ENCODE measurements at regions not wholly inside any gene's neighbourhood (a gene's known extent, or its start where the extent isn't known, plus 50 kb on each side); places are given as distances from the start of the nearest gene placed in this dataset.

- Histone ChIP-seq H2AFZ (ENCODE audit: low read depth, low read length, poor library complexity, severe bottlenecking) (no peak overlapping the region), H3K4me1 (ENCODE audit: control insufficient read depth in 1 of 2, insufficient read depth in 2 of 2, low read length in 2 of 2) (no peaks in the 10 kb centered on the region), H3K9ac (ENCODE audit: low read length) (no peak overlapping the region), H3K27ac (ENCODE audit: low read depth, low read length) (no peak overlapping the region), H3K36me3 (ENCODE audit: control insufficient read depth in 1 of 2, insufficient read depth in 2 of 2, low read length in 2 of 2) (no peaks in the 10 kb centered on the region), H3K9me2 (ENCODE audit: insufficient read depth) (no peaks in the 10 kb centered on the region), H3K9me3 (ENCODE audit: control insufficient read depth in 1 of 2, insufficient read depth in 1 of 2, low read depth in 1 of 2, low read length in 2 of 2) (no peaks in the 10 kb centered on the region), H3K79me2 (ENCODE audit: insufficient read depth, low read length) (no peaks in the 10 kb centered on the region), H3K4me3 (replicated peaks in 1 of 2; ENCODE audit: low read depth in 1 of 2, low read length in 2 of 2) (no peak overlapping the region), H4K20me1 (ENCODE audit: insufficient read depth) (no peaks in the 10 kb centered on the region), H3K27me3 (ENCODE audit: insufficient read depth, low read length) (no peaks in the 10 kb centered on the region), H3K4me2 (ENCODE audit: low read length) (no peak overlapping the region)
- no peak for DNase-seq (ENCODE audit: low read depth, low spot score)
- CTCF ChIA-PET = interaction anchor here (1.4 kb wide), 1 partner anchor 114 kb away, joined by 3 read pairs; no protein-coding TSS in a partner anchor
- peak; percentile 47; the same call in 1 of the 2 replicates for ATAC-seq
- TF ChIP-seq EZH2 (IDR thresholded peaks at IDR 0.05) (no peak), CBX3 (IDR thresholded peaks at IDR 0.05; ENCODE audit: low read depth) (no peak), RAD21 (IDR thresholded peaks at IDR 0.05; ENCODE audit: low read depth) (peak; percentile 49), CTCF (IDR thresholded peaks at IDR 0.05 in 2 of 3, conservative IDR thresholded peaks at IDR 0.05 in 1 of 3; ENCODE audit: borderline replicate concordance in 1 of 3, insufficient read depth in 1 of 3, low read depth in 2 of 3, low read length in 2 of 3) (peak; percentile 35 to 57 (median 41); a peak in 4 of 6 replicates), ZBTB33 (IDR thresholded peaks at IDR 0.05; ENCODE audit: extremely low read depth, insufficient replicate concordance, low read length) (no peak), POLR2AphosphoS5 (IDR thresholded peaks at IDR 0.05; ENCODE audit: low read depth, low read length) (no peak)
- intact Hi-C loops (cut with micrococcal nuclease) = loop anchor here (1.0 kb wide), 1 partner anchor 114 kb away; no protein-coding TSS in a partner anchor
- RAD21 ChIA-PET (ENCODE audit: low non-redundant PET in 1 of 2, low total read pairs in 2 of 2, uncharacterized antibody in 2 of 2, unreplicated experiment in 2 of 2) = no interaction called here
- POLR2A ChIA-PET = no interaction called here
- no TSS peak for BruUV-seq (replicated peaks)
Observed at GRCh38 chr7:142669074-142669654, 80.1 kb upstream of the PRSS1 start.

All from HCT116 (cell line).